GM12891 (cell line): ENCODE measurements at regions not wholly inside any gene's neighbourhood (a gene's known extent, or its start where the extent isn't known, plus 50 kb on each side); places are given as distances from the start of the nearest gene placed in this dataset.

Experiments used
- DNase-seq: peaks from one replicate; pipeline ENCODE4 v3.0.0; 2011; ENCODE audit warnings: low spot score; ENCODE audit not compliant: insufficient read length
- FAIRE-seq: peaks from 2 replicates; lab custom pipeline; 2011; peaks lifted over from hg19 to GRCh38; lab: Jason Lieb, UNC
- PAX5 ChIP-seq: IDR thresholded peaks from 2 replicates; pipeline ENCODE4 v1.6.1; 2011; ENCODE audit warnings: low read length, moderate library complexity, mild to moderate bottlenecking; ENCODE audit not compliant: insufficient read depth, severe bottlenecking
- POLR2A ChIP-seq: IDR thresholded peaks from 2 replicates; pipeline ENCODE4 v1.6.1; 2011; ENCODE audit warnings: low read depth, low read length, control low read depth
- POLR2AphosphoS5 ChIP-seq: IDR thresholded peaks from 2 replicates; pipeline ENCODE4 v1.6.1; 2011; ENCODE audit warnings: low read depth, low read length, control low read depth
- POU2F2 ChIP-seq: IDR thresholded peaks from 2 replicates; pipeline ENCODE4 v1.6.1; 2011; ENCODE audit warnings: low read depth, mild to moderate bottlenecking, control low read depth, low read length, moderate library complexity
- SPI1 ChIP-seq: IDR thresholded peaks from 2 replicates; pipeline ENCODE4 v1.6.1; 2011; ENCODE audit warnings: low read depth, low read length, control low read depth
- TAF1 ChIP-seq: IDR thresholded peaks from 2 replicates; pipeline ENCODE4 v1.6.1; 2011; ENCODE audit warnings: low read depth, low read length, control low read depth

DNA sequence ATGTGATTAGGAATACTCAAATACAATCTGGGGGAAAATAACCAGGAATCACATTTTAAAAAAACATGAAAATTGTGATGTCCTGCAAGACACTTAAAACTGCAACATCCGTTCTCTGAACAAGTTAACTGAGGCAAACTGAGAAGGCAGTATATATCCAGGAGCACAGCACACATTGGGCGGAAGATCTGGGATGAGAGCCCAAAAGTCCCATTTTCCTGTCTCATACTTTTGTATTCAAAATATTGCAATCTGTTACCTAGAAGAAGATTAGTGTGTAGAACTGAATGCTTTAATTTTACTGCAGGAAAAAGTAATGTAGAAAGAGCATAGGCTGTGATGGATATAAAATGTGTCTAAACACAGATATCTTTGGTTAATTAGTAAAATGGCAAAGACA, 276.8 kb upstream of the FANCL start:
- no peak for DNase-seq
- no peak for TF ChIP-seq POLR2A
- no peak for TF ChIP-seq POLR2AphosphoS5
- no peak for TF ChIP-seq SPI1
- TF ChIP-seq PAX5: no peak
- FAIRE-seq: no peak

DNA sequence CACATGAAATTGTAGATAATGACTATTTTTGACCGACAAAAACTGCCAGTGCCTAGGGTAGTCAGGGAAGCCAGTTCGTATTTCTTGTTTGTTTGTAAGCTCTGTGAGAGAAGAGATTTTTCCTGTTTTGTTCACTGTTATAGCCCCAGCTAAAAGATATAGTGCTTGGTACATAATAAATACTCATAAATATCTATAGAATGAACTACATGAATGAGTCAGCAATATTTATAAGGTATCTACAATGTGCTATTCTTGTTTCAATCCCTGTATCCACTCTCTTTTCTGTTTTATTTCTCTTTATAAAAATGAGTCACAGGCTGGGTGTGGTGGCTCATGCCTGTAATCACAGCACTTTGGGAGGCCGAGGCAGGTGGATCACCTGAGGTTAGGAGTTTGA, 275.6 kb upstream of the FANCL start:
- no peak for TF ChIP-seq POLR2A
- TF ChIP-seq POU2F2: no peak
- TF ChIP-seq TAF1: no peak
- TF ChIP-seq SPI1: no peak
- no peak for TF ChIP-seq PAX5
- no peak for TF ChIP-seq POLR2AphosphoS5
- no peak for DNase-seq
- no peak for FAIRE-seq

GRCh38 chr2:58515827-58516573, 274.9 kb upstream of the FANCL start:
- DNase-seq: no peak
- no peak for FAIRE-seq
- no peak for TF ChIP-seq POLR2A
- TF ChIP-seq POU2F2: no peak
- TF ChIP-seq POLR2AphosphoS5: no peak
- no peak for TF ChIP-seq SPI1
- no peak for TF ChIP-seq PAX5
- TF ChIP-seq TAF1: no peak

GRCh38 chr2:58514252-58514651, 273.1 kb upstream of the FANCL start:
- DNase-seq: no peak
- no peak for FAIRE-seq
- no peak for TF ChIP-seq PAX5

DNA sequence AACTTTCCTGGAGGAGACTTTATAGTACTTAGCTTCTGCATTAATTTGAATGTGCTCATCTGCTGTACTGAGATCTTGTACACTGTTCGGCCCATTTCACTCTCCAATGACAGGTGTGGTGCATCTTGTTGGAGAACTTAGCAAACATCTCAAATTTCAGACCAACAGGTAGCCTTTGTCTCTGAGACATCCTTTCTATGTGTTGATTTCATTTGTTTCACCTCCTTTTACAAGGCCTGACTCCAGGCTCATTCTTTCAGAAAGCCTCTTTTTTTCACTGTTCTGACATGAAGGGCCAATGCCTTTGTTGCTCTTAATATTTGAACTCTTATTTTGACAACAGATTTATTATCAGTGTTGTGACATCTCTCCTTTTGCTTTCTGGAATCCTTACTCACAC, 271.8 kb upstream of the FANCL start:
- DNase-seq: no peak
- no peak for FAIRE-seq
- TF ChIP-seq SPI1 (no peak), POLR2AphosphoS5 (no peak), TAF1 (no peak), POU2F2 (no peak)

GRCh38 chr2:58508006-58508405, 266.9 kb upstream of the FANCL start:
- TF ChIP-seq POU2F2 (no peak), SPI1 (no peak), PAX5 (no peak), POLR2A (no peak), TAF1 (no peak), POLR2AphosphoS5 (no peak)
- DNase-seq: no peak
- no peak for FAIRE-seq

DNA sequence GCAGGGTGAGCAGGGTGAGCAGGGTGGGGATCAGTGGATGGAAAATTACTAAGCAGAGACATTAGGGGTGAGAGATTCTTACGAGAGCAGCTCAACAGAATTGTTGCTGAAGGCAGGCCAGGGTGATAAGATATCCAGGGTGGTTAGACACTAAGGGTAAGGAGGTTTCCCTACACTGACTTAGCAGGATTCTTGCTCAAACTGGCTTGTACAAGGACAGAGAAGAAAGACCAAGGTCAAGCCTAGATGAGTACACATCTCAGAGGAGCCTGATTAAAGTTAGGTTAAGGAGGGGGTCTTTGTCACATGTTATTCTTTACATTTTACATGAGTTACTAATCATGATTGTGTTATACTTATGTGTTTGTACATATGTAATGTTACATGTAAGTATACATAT, 262.8 kb upstream of the FANCL start:
- no peak for TF ChIP-seq POLR2AphosphoS5
- no peak for TF ChIP-seq PAX5
- no peak for TF ChIP-seq TAF1
- TF ChIP-seq SPI1: no peak
- no peak for TF ChIP-seq POLR2A
- TF ChIP-seq POU2F2: no peak
- FAIRE-seq (no peak), DNase-seq (no peak)

DNA sequence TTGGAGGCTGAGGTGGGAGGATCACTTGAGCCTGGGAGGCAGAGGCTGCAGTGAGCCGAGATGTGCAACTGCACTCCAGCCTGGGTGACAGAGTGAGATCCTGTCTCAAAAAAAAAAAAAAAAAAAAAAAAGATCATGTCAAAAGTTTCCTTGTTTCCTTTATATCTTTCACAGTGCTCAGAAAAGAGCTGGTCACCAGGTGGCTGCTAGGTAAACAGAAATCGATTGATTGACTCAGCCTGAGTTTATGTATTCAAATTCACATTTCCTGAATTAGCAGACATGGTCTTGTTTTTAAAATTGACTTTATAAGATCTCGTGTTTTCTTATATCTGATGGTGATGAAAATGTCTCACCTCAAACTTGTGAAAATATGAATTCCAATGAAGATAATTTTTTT, 261.8 kb upstream of the FANCL start:
- no peak for TF ChIP-seq TAF1
- TF ChIP-seq POLR2A: no peak
- TF ChIP-seq POU2F2: no peak
- no peak for TF ChIP-seq PAX5
- no peak for TF ChIP-seq SPI1
- TF ChIP-seq POLR2AphosphoS5: no peak
- no peak for DNase-seq
- no peak for FAIRE-seq

DNA sequence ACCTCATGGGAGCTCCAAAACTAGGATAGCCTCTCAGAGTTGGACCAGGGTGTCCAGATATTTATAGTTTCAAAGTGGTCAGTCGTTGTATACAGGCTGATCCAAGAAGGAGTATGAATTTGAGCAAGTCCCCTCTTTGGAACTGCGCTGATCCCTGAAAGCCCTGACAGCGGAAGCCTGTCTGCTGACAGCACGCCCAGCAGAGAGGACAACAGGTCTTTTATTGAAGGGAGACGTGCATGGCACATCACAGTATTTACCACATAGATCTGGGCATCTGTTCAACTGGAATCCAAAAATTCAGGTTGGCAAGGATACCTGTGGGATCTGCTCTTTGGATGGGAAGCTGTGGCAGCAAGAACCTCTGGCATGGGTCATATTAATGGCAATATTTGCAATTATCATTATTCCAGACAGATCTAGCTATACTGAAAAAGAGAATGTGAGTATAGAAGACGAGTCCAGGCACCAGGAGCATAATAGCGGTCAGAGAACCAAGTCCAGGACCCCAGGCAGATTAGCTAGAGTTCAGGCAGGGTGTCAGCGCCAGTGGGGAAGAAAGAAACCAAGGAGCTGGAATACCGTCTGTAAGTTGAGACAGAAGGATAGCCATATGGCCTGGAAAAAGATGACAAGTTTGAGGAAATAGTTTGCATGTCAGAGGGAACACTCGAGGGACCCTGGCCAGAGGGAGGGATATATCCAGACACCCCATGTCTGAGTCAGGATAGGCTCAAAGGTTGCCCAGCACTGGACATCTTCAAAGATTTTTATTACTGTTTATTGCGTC, 260.4 kb upstream of the FANCL start:
- no peak for DNase-seq
- no peak for TF ChIP-seq SPI1
- no peak for TF ChIP-seq PAX5
- TF ChIP-seq POU2F2: no peak
- no peak for TF ChIP-seq POLR2A
- TF ChIP-seq POLR2AphosphoS5: no peak
- no peak for TF ChIP-seq TAF1
- FAIRE-seq: no peak

DNA sequence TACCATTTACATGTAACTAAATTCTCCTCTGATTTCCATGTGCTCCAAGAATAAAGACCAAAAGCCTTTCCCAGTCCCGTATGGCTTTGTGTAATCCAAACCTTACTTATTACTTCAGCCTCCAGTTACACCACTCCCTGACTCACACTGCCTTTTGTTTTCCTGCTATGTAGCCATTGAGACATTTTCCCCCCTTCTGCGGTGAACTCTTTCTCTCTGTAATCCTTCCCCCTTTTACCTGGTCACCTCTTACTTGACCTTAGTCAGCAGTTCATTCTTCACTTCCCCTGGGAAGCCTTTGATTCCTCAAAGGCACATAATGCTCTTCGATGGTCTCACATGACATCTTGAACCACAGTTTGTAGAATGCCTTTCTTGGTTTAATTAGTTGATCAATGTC, 256.0 kb upstream of the FANCL start:
- FAIRE-seq: no peak
- DNase-seq: no peak
- TF ChIP-seq TAF1 (no peak), POLR2AphosphoS5 (no peak), SPI1 (no peak), PAX5 (no peak), POLR2A (no peak), POU2F2 (no peak)
